Peyer's patch (tissue), 4 donors: ENCODE measurements at regions not wholly inside any gene's neighbourhood (a gene's known extent, or its start where the extent isn't known, plus 50 kb on each side); places are given as distances from the start of the nearest gene placed in this dataset.

ENCODE experiments used
- POLR2A ChIP-seq, 2 donors: fragments of 450-650 bp; IDR thresholded peaks; one replicate each; pipeline ENCODE4 v1.5.1; 2017; ENCODE audit warnings: antibody characterized with exemption in 2 of 2, mild to moderate bottlenecking in 2 of 2, moderate library complexity in 2 of 2
- TF ChIP-seq, protein P1 (sequence below), 6 experiments: fragments of 450-650 bp in 4 of 6; fragments of 200-600 bp in 2 of 6; sonication (generic) in 1 of 6; IDR thresholded peaks; one replicate each; pipeline ENCODE4 v1.5.1; 2017 to 2019; ENCODE audit warnings: antibody characterized with exemption in 6 of 6, mild to moderate bottlenecking in 3 of 6, moderate library complexity in 1 of 6

DNA sequence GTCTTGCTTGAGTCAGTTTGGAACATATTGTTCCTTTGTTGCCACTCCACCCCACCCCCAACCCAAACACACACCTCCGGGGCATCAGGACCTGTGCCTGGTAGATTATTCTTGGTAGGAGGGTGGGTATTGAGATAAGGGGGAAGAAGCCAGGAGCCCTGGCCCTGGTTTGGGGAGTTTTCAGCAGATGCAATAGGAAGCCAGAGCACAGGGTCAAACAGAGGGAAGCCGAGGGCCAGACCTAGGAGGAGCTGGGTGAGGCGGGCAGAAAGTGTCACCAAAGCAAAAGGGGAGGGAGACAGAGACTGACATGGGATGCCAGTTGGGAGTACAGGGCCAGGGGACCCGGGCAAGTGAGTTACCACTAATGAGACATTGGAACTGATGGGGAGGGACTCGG, 163.1 kb downstream of the RPLP1 start:
- TF ChIP-seq POLR2A (IDR thresholded peaks at IDR 0.05): no peak
- TF ChIP-seq, protein P1, sequence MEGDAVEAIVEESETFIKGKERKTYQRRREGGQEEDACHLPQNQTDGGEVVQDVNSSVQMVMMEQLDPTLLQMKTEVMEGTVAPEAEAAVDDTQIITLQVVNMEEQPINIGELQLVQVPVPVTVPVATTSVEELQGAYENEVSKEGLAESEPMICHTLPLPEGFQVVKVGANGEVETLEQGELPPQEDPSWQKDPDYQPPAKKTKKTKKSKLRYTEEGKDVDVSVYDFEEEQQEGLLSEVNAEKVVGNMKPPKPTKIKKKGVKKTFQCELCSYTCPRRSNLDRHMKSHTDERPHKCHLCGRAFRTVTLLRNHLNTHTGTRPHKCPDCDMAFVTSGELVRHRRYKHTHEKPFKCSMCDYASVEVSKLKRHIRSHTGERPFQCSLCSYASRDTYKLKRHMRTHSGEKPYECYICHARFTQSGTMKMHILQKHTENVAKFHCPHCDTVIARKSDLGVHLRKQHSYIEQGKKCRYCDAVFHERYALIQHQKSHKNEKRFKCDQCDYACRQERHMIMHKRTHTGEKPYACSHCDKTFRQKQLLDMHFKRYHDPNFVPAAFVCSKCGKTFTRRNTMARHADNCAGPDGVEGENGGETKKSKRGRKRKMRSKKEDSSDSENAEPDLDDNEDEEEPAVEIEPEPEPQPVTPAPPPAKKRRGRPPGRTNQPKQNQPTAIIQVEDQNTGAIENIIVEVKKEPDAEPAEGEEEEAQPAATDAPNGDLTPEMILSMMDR (IDR thresholded peaks at IDR 0.05): no peak
